ENCODE measurements at regions not wholly inside any gene's neighbourhood (a gene's known extent, or its start where the extent isn't known, plus 50 kb on each side); places are given as distances from the start of the nearest gene placed in this dataset.

GRCh38 chr13:74841123-74841522 is 640.8 kb downstream of the TBC1D4 start:
- CTCF ChIA-PET: no interaction called here
- POLR2A ChIA-PET: no interaction called here
- no peak for DNase-seq (ENCODE audit: extremely low spot score)
- no peak for TF ChIP-seq CTCF (IDR thresholded peaks at IDR 0.05; ENCODE audit: control extremely low read depth, extremely low read depth, low read depth, missing control alignments)

DNA sequence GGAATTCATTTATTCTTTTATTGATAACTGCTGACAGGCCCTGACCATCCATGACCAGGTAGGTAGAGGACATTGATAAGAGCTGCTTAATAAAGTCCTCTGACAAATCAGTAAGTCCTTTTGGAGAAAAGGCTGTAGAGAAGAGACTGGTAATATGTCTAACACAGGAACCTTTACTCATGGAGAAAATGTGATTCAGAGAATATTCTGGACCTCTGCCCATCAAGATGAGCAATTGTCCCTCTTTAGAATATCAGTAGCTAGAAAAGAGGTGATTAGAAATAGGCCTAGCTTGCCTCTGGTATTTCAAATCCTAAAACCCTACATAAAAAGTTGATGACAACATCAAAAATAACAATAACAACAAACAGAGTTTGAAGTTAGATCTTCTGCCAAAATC is 642.3 kb downstream of the TBC1D4 start:
- CTCF ChIA-PET: interaction anchor here (1.5 kb wide), 1 partner anchor 19 kb away, joined by 4 read pairs; no protein-coding TSS in a partner anchor
- TF ChIP-seq CTCF (IDR thresholded peaks at IDR 0.05; ENCODE audit: control extremely low read depth, extremely low read depth, low read depth, missing control alignments): no peak
- no peak for DNase-seq (ENCODE audit: extremely low spot score)
- POLR2A ChIA-PET: no interaction called here

DNA sequence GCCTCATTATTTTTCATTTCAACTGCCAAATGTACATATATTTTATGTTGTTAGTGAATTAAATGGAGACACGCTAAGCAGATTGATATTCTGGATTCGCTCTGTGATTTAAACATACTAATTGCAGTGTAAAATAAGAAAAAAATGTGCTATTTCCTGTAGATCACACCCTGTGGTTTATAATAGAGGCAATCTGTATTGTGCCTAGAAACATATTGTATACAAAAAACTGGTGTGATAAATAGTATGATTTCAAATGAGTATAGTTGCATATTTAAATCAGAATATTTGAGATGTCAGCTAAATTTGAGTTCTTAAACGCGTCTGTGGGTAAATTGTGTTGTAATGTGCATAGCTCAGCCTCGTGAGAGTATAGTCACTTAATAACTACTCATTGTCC is 643.9 kb downstream of the TBC1D4 start:
- no peak for TF ChIP-seq CTCF (IDR thresholded peaks at IDR 0.05; ENCODE audit: control extremely low read depth, extremely low read depth, low read depth, missing control alignments)
- no peak for DNase-seq (ENCODE audit: extremely low spot score)
- CTCF ChIA-PET: no interaction called here
- POLR2A ChIA-PET: no interaction called here

GRCh38 chr13:74836628-74837027 is 645.3 kb downstream of the TBC1D4 start:
- TF ChIP-seq CTCF (IDR thresholded peaks at IDR 0.05; ENCODE audit: control extremely low read depth, extremely low read depth, low read depth, missing control alignments): no peak
- no peak for DNase-seq (ENCODE audit: extremely low spot score)
- ChIA-PET POLR2A (no interaction called here), CTCF (interaction anchor here (1.0 to 1.5 kb wide), 2 partner anchors 9 to 12 kb away, joined by 3 read pairs; no protein-coding TSS in a partner anchor)

DNA sequence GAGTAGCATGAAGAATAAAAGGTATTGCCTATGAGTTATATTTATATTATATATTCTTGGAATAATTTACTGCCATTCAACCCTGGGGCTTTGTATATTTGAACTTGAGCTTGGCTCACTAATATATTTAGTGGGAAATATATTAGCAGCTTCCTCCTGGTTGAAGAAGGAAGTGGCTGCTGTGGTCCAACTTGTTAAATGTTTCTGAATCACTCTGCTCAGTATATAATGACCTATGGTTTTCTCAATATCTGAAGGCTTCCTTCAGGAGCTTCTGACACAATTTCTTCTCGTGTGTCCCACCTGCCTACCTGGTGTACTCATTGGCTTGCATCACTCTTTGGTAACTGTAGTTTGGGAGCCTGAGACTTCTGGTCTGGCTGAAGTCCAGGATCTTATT is 646.4 kb downstream of the TBC1D4 start:
- TF ChIP-seq CTCF (IDR thresholded peaks at IDR 0.05; ENCODE audit: control extremely low read depth, extremely low read depth, low read depth, missing control alignments): no peak
- POLR2A ChIA-PET: no interaction called here
- CTCF ChIA-PET: interaction anchor here (1.5 kb wide), 1 partner anchor 11 kb away, joined by 3 read pairs; no protein-coding TSS in a partner anchor
- no peak for DNase-seq (ENCODE audit: extremely low spot score)

DNA sequence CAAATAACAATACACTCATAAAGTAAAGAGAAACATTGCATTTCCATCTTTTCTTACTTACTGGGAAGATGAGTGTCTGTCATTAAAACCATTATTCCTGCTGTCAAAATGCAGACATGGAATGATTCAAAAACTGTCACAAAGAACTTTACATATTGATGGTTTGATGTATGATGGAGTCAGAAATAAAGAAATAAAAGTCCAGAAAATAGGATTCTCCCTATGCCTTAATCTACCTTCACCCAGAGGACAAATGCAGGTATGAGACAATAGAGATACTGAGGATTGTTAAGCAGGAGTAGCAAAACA is 656.1 kb downstream of the TBC1D4 start:
- POLR2A ChIA-PET: no interaction called here
- no peak for TF ChIP-seq CTCF (IDR thresholded peaks at IDR 0.05; ENCODE audit: control extremely low read depth, extremely low read depth, low read depth, missing control alignments)
- CTCF ChIA-PET: no interaction called here
- no peak for DNase-seq (ENCODE audit: extremely low spot score)

Measured in GM10248 (cell line).